C4-2B (cell line): ENCODE measurements at regions not wholly inside any gene's neighbourhood (a gene's known extent, or its start where the extent isn't known, plus 50 kb on each side); places are given as distances from the start of the nearest gene placed in this dataset.

Source experiments
- ZFX ChIP-seq: fragments of 450-650 bp; IDR thresholded peaks from 2 replicates; pipeline ENCODE4 v1.6.1; 2017
- TF ChIP-seq, protein P1 (sequence below): fragments of 450-650 bp; conservative IDR thresholded peaks from 2 replicates; pipeline ENCODE4 v1.5.1; 2017; ENCODE audit warnings: mild to moderate bottlenecking

DNA sequence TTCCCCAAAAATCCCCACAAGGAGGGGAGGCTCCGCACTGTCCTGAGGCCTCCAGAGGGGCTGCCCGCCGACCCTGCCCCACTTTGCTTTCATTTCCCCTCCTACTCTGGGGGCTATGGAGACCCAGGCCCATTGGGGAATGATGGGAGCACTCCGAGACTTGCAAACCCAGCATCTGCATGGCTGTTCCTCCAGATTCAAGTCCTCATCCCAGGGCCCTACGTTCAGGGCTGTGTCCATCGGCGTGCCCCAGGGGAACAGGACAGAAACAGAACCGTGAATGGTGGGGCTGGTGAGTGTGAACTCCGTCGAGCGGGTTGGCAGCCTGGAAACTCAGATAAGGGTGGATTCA lies 116.1 kb upstream of the HDAC4 start:
- TF ChIP-seq, protein P1, sequence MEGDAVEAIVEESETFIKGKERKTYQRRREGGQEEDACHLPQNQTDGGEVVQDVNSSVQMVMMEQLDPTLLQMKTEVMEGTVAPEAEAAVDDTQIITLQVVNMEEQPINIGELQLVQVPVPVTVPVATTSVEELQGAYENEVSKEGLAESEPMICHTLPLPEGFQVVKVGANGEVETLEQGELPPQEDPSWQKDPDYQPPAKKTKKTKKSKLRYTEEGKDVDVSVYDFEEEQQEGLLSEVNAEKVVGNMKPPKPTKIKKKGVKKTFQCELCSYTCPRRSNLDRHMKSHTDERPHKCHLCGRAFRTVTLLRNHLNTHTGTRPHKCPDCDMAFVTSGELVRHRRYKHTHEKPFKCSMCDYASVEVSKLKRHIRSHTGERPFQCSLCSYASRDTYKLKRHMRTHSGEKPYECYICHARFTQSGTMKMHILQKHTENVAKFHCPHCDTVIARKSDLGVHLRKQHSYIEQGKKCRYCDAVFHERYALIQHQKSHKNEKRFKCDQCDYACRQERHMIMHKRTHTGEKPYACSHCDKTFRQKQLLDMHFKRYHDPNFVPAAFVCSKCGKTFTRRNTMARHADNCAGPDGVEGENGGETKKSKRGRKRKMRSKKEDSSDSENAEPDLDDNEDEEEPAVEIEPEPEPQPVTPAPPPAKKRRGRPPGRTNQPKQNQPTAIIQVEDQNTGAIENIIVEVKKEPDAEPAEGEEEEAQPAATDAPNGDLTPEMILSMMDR: no peak
- no peak for TF ChIP-seq ZFX
